Fibroblast of peridontal ligament (primary cell): ENCODE measurements at regions not wholly inside any gene's neighbourhood (a gene's known extent, or its start where the extent isn't known, plus 50 kb on each side); places are given as distances from the start of the nearest gene placed in this dataset.
A peak's percentile ranks its signal among the peaks of the same experiment; 100 is the strongest.

Experiments used
- DNase-seq: peaks from one replicate; pipeline ENCODE4 v3.0.0-alpha.2; 2010; ENCODE audit errors: extremely low read depth

DNA sequence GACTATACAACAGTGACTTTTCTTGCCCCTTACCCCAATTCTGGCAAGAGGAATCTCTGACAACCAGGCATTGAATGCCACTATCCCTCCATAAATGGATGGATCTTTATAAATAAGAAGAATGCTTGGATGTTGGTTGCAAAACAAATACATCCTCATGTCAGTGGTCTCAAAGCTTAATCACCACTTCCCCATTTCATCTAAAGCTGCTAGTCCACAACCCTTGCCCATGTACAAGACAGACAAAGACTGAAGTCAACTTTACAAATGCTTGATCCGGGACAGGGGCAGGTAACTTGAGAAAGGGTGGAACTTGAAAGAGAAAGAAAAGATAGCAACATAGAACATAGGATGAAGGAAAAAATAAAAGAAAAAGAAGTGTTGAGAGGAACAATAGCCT, 540.5 kb upstream of the NOX3 start:
- no peak for DNase-seq

DNA sequence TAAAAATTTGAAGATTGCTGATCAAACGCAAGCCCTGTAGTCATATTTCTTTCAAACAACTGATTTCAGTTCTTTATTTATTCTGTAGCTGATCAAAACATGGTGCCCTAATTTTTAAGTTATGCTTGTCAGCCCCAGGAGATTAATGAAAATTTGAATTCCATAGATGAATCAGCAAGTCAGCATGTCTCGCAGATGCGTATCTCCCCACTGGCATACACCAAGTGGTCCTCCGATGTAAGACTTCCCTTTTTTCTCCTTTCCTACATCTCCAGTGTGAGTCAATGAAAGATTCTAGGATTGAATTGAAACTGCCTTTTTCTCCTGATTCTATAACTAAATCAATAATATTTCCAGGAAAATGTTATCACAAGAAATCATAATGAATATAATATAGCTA, 539.6 kb upstream of the NOX3 start:
- DNase-seq = no peak

DNA sequence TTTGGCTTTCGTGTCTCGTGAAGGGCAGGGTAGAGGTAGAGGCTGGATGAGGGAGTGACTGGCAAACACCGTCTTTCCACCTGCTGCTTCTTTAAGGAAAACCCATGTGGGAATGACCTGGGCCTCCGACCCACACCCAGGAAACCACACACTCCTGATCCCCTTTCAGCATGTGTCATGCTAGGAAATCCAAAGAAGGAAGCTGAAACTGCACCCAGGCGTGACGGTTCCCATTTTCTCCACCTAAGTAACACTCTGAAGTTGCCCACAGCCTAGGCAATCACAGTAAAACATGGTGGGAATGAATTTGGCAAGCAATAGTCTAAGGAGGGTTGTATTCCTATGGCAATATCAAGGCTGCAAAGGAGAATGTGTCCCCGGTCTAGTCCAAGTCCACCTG, 538.4 kb upstream of the NOX3 start:
- no peak for DNase-seq

DNA sequence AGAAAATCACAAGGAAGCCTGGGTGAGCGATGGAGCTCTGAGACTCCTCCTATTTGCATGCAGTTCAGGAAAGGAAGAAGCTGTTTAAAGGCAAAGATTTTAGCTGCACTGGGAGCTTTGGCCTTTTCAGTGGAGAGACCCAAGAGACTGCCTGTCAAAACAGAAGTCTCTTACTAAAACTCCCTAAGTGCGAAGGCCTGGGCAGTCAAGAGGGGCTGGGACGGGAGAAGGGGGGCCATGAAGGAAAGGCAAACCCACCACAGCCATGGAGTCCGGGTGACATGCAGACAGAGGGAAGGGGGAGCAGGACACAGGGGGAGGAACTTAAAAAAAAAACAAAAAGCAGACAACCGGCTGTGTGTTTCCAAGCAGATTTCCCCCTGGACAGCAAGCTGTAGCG, 537.6 kb upstream of the NOX3 start:
- no peak for DNase-seq

DNA sequence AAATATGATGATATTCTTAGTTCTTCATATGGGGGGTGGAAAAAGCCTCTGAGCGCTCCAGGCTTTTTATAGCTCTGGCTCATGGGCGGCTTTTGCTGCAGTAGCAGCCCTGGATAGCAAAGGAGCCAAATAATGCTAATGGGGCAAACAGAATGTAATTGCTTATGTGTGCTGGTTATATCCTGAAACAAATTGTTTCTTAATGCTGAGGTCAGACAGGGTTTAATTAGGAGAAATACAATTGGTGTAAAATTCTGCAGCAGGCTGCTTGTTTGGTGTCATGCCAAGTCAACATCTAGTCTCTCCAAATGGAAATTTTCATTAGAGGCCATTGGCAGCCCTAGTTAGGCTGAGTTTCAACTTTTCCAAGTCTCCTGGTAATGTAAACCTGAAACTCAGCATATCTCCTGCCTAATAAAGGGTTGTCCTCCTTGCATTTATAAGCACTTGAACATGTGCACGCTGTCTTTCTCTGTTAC, 530.1 kb upstream of the NOX3 start:
- no peak for DNase-seq

DNA sequence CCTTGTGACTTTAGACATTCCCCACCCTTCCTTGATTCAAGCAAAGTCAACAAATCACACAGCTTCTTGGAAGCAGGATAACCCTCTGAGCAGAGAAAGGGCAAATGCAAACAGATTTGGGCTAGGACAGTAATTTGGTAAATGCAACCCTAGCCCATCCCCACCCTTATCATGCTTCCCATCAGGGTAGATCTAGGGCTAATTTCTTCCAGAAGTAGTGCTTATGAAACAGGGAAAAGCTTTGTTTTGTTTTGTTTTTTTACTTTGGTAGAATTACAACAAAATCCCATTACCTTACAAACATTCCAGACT, 525.1 kb upstream of the NOX3 start:
- no peak for DNase-seq

DNA sequence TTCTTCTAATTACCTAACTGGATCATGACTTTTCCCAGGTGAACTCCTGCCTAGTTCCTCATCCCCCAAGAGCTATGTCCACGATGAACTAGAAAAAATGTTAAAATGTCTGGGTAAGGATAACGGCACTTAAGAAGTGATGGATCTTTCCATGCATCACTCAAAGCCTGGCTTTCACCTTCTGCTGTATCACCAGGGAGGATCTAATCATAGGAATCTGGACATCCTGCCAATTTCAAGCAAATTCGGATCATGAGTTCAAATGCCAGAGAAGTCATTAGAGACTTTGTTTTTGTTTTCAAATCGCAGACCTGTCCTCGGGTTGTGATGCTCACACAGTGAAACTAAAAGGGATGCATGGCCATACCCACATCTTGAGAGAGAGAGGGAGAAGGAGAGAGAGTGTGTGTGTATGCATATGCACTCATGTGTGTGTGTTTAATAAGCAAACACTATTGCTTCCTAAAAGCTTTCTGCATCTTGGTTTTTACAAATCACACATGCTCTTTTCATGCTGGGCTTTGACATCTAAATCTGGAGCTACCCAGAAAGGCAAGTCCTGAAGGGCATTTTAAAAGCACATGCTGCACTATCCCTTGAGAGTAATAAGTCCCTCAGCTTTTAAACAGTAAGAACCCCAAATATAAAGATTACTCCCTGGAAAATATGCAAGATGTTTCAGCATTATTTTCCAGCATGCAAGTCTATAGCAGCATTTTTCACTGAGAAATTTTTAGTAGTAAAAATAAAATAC, 524.6 kb upstream of the NOX3 start:
- no peak for DNase-seq

DNA sequence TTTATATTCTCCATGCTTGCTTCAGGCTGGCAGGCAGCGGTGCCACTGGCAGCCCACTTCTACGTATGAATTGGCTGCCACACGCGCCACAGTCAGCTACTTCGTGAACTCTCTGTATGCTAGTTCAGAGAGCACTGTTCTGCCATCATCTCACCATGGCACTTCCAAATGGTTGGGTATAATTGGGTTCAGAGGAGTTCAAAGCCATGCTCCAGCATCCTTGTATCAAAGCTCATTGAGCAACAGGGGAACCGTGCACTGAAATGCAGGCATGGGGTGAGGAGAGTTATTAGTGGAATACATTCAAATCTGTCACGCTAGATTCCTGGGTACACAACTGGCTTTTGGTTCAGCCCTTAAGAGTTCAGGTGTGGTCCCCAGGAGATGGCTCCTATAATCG, 519.9 kb upstream of the NOX3 start:
- DNase-seq = no peak

DNA sequence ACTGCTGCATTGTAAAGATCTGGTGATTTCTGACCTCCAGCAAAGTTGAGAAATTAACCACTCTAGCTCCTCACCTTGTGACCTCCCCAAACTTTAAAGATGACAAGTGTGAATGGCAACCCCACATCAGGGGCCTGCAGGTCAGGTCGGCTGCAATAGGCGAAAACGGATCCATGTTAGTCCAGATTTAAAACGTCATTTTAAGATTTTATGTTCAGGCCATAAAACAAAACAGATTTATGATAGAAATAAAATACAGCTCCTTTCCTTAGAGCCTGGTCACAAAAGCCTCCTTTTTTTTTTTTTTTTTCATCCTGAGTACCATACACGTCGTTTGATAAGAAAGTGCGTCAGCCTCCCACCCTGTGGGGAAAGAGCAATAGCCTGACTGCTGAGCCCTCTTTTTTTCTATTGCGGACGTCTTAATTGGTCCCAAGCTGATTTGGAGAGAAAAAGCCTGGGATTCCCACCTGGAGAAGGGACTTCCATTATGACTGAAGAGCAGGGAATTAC, 519.2 kb upstream of the NOX3 start:
- no peak for DNase-seq

DNA sequence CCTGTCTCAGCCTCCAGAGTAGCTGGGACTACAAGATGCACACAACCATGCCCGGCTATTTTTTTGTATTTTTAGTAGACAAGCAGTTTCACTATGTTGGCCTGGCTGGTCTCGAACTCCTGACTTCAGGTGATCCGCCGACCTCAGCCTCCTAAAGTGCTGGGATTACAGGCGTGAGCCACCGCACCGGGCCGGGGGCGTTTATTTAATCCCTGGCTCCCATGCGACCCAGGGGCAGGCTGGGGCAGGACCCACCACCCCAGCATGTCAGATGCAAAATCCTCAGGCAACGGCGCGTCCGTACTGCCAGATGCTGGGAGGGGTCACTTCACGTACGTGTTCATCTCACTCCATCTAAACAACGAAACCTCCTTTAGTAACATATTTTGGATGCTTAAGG, 518.7 kb upstream of the NOX3 start:
- DNase-seq = no peak

DNA sequence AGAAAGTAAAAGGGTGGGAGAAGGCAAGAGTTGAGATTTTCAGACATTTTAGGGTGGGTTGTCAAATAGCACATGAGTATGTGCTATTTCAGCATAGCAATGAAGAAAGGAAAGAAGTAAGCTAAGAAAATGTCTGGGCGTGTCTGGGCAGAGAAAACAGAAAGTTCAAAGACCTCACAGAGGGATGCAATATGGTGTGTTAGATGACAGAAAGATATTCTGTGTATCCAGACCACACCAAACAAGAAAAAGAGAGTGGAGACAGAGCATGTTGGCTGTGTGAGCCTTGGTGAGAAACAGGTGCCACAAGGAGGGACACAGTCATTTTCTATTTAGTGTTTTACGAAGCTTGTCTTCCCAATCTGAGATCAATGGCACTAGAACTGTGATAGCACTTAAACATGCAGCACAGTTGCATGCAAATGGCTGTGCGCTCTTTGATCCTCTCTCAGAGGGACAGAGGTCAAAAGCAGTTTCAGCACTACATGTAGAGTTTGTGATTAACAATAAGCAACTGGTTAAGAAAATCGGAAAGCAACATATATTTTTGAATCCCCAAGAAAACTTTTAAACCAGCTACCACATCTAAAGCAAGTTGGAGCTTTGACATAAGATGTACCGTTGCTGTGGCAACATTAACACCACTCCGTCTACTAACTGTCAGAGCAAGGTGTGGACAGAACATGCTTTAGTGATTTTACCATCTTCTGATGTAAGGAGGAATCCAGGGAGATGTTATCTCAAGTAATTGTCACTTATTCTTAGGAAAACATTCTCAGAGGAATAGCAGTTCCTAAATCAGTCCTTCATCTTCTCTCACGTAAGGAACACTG, 515.5 kb upstream of the NOX3 start:
- DNase-seq = no peak

DNA sequence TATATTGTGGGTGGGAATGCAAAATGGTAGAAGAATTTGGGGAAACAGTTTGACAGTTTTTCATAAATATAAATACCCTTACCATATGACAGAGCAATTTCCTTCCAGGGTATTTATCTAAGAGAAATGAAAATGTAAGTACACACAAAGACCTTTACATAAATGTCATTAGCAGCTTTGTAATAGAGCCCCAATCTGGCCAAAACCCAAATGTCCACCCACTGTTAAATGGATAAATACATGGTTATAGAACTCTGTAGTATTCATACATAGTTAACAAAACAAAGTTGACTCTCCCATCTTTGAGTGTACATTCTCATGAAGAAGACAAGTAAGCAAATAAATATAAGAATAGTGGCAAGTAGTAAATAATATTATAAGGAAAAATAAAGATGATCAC, 514.8 kb upstream of the NOX3 start:
- DNase-seq = no peak

DNA sequence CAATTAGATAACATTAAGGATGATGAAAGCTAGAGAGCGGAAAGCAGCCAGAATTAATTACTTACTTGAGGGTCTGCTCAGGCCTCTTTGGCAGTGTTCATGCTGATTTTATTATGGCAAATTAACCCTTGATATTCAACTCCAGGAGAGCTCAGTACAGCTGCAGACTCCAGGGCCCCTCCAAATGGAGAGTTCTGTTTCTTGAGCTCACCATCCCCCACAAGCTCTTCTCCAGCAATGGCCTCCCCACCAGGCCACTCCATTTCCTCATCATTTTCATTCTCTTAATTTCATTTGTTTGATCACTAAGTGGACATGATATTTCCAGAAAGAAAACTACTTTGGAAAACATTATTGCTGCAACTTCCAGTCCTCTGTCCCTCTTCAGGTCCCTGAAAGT, 513.3 kb upstream of the NOX3 start:
- DNase-seq = no peak

DNA sequence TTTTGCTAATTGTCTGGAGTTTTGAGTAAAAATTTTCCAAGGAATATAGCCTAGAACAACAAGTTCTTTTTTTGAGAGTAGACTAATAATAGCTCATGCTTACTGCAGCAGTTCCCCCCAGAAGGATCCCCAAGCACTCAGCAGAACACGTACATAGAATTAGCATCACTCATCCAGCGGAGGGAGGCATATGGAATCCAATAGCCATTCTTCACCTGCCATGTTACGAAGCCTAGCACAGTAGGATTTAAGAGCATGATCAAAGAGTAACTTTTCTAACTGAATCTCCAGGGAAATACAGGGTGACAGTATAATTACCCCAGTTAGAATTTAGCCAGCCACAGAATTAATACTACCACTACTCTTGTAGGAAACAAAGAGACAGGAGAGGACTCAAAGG, 511.7 kb upstream of the NOX3 start:
- no peak for DNase-seq

DNA sequence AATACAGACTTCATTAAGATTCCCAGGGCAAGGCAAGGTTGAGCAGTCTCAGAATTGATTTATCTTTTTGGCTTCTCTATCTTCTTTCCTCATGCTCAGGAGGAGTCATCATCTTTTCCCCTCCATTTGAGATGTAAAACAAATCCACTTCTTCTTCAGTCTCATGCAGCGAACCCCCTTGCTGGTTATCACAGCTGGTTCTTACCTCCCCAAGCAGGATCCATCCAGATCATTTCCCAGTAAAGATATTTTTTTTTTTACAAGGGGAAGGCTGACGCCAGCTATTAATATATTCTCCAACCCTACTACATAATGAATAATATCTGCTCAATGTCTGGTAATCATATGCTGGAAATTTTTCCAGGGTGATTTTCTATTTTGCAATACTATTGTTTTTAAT, 508.9 kb upstream of the NOX3 start:
- DNase-seq = no peak

DNA sequence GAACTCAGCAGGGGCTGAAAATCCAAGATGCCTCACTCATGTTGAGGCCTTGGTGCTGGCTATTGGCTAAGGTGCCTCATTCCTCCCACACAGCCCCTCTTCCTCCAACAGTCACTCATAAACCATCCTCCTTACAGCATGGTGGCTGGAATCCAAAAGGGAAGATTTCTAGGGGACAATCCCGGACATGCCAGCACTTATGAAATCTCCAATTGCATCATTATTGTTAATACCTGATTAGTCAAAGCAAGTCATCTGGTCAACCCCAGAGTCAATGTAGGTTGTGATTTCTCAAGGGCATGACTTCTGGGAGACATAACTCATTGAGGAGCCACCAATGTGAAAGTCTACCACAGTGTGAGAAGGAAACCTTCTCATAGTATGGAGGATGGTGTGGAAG, 506.6 kb upstream of the NOX3 start:
- DNase-seq = no peak

DNA sequence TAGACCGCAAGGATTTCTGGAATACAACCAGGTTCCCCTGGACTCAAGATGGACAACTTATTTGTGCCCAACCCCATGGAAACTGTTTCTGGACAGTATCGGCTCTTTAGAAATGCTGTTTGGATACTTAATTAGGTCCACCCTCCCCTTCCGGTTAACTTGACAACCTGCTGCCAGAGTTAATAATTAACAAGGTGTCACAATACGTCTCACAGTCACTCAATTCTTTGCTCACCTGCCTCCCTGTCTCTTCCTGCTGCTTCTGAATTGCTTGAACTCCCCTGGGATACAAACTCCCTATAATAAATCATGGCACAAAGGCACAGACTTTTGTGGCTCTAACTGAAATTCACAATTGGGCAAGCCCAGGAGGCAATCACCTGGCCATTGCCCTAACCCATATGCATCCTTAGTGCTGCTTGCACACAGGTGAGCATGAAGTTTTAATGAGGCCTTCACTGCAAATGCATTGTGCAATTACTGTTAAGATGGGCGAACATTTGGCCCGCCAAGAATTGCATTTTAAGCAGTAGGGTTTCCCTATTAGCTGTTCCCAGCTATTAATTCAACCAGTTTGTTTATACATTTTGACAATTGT, 504.4 kb upstream of the NOX3 start:
- no peak for DNase-seq

DNA sequence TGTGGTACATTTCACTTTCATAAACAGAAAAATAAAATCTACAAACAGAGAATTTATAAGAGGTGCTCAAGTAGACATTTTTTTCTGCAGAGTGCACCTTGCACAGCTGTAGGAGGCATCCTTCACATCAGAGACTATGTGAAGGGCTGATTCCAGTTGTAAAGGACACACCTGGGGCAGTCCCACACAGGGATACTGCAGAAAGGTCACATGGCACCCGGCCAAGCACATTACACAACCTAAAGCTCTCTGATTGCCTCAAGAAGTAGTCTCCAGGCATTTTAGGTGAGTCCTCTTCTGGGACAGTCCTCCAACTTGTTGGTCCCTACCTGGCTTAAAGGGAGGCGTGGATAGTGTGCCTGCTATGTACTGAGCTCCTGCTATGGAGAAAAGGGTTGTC, 502.9 kb upstream of the NOX3 start:
- no peak for DNase-seq

DNA sequence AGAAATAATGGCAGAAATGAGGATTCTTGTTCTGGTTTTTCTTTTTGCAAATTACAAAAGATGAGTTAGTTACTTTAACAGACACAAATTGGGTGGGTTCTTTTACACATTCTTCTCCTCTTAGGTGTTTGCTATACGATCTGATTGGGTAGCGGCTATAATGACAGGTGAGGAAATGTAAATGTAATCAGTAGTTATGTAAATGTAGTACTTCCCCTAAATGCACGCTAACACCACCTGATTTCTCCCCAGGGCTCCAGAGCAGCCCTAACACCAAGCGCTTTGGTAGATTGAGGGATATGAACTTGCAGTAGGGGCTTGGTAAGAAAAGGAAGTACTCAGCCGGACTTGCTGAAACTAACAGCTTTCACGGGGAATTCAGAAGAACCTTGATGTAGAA, 499.4 kb upstream of the NOX3 start:
- DNase-seq = no peak

DNA sequence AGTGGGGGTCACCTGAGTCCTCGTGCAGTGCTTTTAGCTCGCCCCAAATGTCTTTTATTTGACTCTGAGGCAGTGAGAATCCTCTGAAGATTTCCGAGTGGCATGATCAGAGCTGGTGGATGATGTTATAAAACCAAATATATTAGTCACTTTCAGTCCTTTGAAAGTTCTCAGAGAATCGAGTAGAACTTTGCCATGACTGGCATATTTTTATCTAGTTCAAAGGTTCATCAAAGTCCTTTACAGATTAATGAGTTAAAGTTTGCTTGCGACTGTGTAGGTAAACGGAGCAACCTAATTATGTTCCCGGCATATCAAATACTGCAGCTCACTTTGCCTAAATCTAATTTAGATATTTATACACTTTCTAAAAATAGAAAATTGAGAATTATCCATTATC, 498.5 kb upstream of the NOX3 start:
- no peak for DNase-seq

DNA sequence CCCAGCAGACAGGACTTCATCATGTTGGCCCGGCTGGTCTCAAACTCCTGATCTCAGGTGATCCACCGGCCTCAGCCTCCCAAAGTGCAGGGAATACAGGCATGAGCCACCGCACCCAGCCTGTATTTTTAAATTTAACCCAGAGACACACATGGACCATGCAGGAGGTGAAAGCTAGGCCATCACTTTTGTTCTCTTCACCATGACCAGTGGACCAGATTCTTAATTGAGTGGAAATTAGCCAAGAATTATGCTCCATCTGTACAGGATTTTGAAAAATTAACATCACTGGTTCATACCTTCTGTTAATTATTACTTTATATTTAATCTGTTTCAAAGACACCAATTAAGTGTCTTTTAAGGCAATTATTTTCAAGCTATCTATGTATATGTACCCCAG, 493.6 kb upstream of the NOX3 start:
- DNase-seq = no peak

DNA sequence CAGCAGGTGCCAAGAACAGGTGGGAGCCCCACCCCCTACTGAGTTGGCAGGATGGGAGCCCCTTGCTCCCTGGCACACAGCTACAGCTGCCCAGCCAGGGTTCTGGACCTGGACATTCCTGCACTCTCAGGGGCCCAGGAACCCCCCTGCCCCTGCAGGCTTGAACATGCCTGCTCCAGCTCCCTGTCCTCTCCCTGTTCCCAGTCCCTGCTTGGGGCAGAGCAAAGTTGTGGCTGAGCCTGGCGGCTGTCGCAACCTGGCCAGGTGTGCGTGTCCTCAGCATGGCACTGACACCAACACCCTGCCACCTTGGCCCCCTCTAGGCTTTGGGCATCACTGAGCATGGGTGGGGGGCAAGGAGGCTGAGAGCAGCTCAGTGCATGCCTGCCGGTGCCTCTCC, 491.2 kb upstream of the NOX3 start:
- no peak for DNase-seq

DNA sequence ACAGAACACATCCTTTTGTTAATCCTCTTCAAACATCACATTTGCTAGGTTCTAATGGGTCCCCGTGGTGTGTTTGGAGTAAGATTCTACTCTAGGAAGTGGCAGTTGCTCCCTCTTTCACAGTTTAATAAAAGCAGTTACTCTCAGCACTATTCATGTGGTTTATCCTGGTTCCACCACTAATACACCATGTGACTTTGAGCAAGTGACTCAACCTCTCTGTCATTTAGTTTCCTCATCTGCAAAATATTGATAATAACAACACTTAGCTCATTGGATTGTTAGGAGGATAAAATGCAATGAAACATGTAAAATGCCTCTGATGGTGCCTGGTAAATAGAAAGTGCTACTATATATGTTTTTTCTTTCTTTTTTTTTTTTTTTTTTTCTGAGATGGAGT, 488.0 kb upstream of the NOX3 start:
- DNase-seq = peak; percentile 16
